ENCODE measurements at regions not wholly inside any gene's neighbourhood (a gene's known extent, or its start where the extent isn't known, plus 50 kb on each side); places are given as distances from the start of the nearest gene placed in this dataset.

- no peak for DNase-seq (ENCODE audit: low read depth, low spot score)
- no peak overlapping the region for H3K4me3 ChIP-seq (ENCODE audit: low read length)
Observed at GRCh38 chr22:44362249-44363012, 49.7 kb upstream of the SHISAL1 start.
